NCI-H2171 (cell line): ENCODE measurements at regions not wholly inside any gene's neighbourhood (a gene's known extent, or its start where the extent isn't known, plus 50 kb on each side); places are given as distances from the start of the nearest gene placed in this dataset.

Experiments
- DNase-seq: peaks from one replicate; lab custom pipeline; 2025; lab: John Stamatoyannopoulos, UW

DNA sequence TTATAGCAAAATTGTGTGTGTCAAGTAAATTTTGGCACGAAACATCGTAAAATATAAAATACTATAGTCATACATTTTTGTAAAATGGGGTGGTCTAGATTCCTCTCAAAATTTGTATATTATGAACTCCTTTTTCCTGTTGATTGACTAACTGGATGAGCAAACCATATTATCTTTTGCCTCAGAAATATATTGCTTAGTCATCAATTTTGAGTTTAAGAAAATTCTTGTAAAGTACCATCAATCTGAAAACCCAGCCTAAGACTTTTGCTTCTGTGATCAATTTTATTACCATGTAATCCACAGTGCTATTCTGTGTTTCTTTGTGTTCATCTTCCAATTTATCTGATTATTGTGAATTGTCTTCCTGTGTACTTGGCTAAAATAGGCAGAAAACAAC is 98.0 kb upstream of the PCDH18 start:
- no peak for DNase-seq

DNA sequence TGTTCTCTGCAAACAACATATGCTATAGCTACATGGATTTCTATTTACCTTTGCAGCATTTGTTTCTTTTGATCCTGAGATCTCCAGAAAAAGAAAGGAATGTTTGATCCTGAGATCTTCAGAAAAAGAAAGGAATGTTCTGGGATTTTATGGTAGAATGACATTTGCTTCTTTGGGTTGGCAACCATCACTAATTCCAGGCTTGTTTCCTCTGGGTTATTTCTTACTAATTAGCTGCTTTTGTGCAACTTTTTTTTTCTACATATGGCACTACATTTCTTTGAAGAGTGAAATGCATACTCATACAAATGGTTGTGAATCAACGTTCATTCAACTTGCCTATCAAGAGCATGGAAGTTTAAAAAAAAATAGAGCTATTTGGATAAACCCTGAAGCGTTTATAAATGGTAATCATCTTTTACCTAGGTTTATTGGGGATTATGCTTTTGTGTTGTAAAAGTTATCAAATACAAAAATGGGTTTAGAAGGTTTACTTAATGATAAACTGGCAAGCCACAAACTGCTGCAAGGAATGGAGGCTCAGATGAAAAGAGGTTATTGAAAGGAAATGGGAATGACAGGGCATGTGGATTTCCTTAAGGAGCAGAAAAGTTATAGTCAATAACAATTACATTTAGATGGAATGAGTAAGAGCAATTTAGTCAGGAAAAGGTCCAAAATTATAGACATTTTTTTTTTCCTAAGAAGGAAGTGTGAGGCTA is 95.6 kb upstream of the PCDH18 start:
- no peak for DNase-seq

DNA sequence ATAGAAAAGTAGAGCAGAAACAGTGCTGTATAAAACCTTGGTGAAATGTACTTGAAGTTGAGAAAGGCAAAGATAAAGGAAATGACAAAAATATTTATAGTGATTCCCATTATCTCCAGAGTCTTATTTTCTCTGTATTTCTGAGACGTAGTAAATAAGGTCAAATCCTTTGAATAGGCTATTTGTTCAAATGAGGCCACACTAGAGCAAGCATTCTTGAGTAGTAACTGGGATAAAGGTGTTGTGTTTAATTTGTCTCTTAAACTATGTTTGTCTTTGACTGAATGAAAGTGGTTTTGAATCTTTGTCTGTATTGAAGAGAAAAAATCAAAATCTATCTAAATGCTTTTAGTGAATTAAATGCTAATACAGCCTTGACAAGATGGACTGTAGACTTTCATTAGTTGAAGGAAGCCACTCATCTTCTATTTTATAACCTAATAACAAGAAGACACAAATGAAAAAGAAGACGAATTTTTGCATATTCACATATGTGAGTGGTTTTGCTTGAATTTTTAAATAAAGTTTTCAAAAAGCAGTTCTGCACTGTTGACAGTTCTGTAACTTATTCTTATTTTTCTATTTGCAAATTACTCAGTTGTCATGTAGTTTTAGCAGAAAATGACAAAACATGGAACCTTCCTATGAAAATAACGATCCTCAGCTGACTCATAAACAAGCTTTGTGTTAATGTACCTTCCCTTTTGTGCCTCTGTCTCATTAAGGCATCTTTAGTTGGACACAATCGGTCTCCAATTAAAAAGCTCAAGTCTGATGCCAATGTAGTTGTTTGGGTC is 94.8 kb upstream of the PCDH18 start:
- no peak for DNase-seq

DNA sequence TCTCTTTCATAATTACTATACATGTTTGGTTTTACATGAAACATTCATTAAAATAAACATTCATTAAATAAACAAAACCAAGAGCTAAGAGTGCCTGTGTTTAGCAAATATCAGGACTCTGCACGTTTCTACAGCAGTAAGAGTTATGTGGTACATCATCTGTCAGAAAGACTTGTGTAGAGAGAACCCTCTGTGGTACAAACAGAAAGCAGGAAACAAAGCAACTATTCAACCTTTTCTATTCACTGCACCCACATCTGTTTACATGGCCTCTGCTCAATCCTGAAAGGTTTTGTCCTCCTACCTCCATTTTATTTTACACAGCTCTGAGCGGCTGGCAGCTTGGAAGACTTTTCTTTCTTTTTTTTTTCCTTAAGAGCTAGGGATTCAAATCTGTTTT is 90.7 kb upstream of the PCDH18 start:
- DNase-seq = no peak

DNA sequence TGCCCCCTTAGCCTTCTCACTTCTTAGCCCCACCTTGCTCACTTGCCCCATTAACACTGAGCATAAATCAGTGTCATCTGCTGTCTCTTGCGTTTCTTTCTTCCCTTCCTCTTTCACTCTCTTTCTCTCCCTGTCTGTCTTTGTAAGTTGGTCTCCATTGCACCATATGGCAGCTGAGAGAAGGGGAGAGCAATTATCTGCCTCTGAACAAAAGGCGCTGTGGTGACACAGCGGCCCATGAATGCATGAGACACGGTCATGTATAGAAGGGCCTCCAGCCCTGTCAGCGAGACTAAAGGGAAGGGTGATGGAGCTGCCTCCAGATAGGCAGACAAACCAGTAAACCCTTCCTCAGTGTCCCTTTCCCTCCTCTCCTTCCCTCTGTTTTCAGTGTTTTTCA is 88.8 kb upstream of the PCDH18 start:
- DNase-seq = peak; percentile 19

DNA sequence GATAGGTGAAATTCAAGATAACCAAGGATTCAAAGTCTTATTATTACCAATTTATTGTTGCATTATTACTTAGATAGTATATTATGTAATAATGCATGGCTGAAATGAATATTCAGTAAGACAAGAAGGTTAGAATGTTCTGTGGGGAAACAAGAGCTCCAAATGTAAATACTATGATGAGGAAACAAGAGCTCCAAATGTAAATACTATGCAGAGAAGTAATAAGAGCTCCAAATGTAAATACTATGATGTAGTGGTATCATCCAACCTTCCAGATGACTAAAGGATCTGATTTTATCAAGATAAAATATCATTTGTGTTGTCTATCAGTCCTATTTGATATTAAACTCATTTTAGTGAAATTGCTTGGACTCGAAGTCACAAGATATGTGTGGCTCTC is 82.2 kb upstream of the PCDH18 start:
- DNase-seq = no peak

DNA sequence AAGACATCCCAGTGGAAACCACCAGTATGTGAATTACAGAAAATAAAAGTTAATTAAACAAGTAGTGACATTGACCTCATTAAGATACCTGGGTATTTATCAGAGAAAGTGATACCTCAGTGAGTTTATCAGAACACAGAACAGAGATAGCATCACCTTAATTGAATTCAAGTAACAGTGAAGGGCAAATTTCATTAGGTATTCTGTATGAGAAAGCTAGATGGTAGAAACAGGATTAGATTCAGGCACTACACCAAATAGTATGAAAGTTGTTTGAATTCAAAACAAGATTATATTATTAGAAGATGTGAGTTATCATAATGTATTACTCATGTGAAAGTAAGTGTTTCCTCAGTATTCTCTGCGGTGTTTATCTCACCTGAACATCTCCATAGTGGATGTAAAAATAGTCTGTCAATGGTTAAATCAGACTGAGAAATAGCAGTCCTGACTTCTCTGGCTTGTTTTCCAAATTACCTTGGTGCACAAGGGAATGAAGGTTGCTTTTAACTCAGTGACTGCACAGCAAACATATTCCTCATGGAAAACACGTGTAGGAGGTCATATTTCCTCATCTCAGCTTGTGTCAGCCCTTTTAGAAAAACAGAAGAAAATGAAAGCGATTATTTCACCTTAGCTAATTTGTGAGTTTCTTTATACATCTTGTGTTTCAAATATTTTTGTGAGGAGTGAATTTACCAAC is 79.9 kb upstream of the PCDH18 start:
- no peak for DNase-seq

DNA sequence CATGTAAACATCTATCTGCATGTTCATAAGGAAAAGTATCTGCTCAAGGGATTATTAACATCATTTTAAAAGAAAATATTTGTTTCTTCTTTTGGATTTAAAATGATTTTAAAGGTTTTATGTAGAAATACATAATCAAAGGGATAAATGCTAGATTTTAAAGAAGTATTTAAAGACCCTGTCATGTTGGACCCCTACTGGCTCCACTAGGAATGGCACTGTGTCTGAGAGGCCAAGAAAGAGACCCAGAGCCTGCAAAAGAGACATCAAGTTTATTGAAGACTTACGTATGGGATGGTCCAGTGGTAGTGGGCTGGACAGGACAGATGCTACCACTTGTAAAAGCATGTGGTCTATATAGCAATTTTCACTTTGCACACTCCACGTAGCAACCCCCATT is 78.7 kb upstream of the PCDH18 start:
- DNase-seq = no peak

DNA sequence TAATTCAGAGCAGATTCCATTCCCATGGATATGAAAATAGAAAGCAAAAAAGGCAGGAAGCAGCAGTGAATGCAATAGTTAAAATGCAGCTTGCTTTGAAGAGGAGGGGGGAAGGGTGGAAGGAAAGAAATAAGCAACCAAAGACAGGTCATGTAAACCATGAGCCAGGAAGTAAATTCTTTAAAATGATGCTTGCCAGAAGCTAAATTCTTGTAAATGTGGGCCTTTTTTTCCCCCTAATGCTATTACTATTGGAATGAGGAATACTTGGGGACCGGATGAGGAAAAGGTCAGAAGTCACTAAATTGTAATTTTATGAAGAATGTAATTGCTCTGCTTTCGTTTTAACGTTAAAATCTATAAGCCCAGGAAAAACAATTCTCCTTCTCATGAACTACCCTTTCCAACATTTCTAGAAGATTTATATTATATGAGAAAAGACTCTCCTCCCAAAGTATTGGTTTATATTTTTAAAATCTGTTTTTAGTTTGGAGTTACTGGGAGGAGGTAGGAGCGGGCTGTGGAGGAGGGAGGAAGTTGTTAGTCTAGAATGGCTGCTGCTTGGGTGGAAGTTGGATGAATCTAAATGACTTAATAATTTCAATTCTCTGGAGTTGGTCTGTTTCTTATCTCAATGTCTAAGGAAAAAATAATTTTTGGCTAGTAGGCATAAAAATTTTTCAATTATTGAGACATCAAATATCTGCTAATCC is 77.6 kb upstream of the PCDH18 start:
- no peak for DNase-seq

DNA sequence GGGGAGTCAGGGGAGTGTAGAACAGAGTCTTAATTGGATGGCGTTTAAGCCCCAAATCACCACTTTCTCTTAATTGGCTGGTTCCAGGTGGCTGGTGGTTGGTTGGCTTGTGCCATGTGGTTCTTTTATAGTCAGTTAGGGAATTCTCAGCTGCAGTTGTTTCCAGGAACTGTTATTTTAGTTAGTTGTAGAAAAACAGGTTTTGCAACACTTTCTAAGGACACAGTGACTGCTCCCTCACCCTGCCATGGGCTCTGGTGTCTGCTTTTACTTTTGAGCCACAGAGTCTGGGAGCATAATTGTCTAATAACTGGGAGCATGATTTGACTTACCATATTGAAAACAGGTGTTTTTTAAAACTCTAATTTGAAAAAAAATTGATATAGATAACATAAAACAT is 75.8 kb upstream of the PCDH18 start:
- DNase-seq = no peak

DNA sequence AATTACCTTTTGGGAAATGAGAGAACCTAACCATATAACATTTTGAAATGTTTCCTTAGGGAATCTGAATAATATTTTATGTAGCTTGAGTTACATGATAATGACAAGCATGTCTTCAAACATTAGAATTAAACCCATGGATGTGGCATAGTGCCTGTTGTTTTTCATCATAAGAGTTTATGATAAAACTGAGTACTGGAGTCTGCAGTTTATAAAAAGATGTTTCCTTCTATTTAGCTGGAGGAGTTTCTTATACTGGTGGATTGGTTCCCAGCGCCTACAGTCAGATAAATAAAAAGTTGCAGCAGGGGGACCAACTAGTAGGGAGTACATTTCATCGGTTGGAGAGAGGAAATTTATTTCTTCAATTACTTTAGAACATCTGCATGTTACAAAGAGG is 70.1 kb upstream of the PCDH18 start:
- DNase-seq = no peak

DNA sequence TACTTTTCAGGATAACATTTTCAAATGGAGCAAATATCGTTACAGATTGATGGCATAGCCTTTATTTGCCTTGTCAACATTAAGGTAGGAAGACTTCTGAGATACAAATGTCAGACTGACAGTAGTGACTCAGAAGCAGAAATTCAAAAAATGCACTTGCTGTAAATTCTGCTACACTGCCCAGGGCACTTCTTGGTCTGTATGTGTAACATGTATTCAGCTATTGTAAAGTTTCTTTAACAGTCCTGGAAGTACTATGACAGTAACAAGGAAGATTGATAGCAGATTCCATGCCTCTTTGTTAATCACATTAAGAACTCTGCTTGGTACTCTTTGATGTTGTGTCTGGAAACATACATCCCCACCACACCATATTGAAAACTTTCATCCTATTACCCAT is 69.6 kb upstream of the PCDH18 start:
- DNase-seq = no peak

DNA sequence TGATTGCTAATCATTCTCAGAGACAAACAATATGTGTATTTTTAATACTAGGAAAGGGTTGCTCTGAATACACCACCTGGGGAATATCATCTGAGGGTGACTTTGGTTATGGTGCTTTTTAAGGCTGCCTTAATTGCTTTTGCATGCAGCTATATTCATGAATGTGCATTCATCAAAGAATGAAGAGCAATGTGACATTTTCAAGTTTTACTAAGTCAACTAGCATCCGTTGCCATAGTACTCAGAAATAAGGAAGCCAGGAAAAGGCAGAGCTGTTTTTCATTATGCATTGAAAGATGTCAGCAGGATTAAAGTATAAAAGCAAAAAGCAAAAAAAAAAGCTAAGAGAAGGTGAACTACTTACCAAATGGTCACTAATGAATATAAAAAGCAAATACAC is 67.4 kb upstream of the PCDH18 start:
- no peak for DNase-seq

DNA sequence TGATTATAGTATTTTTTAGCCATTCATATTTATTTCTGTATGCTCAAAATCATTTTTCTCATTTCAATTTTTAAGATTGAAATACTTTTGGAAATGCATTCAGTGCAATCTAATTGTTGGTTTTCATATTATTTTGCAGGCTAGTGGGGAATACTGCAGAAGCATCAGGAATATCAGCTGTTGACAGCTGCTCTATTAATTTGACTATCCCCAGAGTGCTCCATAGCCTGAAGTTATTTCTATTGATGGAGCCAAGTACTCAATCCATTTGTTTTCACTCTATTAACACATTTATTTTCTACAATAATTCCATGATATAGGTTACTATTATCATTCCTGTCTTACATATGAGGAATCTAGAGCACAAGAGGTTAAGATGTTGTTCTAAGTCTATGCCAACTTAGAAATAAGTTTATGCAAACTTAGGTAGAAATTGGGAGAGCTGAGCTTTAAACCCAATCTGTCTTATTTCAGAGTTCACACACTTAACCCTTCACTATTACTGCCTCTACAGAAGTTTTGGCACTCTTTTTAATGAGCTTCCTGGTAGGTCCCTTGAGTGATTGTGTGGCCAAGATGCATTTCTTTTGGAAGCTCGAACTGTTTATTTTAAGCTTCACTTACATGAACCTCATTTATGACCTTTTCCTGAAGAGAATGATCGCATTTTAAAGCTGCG is 65.6 kb upstream of the PCDH18 start:
- DNase-seq = no peak

DNA sequence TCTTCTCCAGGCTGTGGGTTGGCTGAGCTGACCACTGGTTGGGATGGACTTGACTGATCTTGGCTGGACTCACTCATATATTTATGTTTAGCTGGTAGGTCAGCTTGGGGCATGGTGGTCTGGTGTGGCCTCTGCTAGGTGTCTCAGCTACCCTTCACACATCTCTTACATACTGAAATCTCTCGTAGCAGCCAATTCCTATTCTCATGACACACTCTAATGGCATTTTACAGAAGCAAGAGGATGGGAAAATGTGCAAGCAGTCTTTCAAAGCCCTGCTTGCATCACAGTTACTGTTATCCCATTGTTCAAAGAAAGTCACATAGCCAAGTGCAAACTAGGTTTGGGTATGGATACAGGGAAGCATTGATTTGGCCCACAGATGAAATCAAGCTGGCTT is 55.5 kb upstream of the PCDH18 start:
- no peak for DNase-seq

DNA sequence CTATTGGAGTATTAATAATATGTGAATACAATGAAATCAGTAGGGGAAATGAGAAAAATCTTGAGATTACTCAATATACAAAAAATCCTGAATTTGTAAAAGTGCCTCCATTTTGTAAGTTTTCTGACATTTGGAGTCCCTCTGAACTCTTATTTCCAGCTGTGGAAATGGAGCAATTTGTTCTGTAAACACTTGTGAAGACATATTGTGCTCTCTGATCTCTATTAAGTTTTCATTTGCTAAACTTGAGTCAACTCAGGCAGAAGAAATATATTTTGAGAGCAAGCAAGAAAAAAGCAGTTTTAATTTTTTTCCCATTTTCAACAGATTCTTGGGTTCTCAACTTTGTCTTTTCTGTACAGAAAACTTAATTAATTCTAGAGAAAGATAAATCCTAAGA is 51.4 kb upstream of the PCDH18 start:
- DNase-seq = no peak
